AG10803 (cell line): ENCODE measurements at regions not wholly inside any gene's neighbourhood (a gene's known extent, or its start where the extent isn't known, plus 50 kb on each side); places are given as distances from the start of the nearest gene placed in this dataset.

ENCODE experiments used
- DNase-seq: peaks from one replicate; pipeline ENCODE4 v3.0.0; 2010; ENCODE audit warnings: low read depth
- H3K4me3 ChIP-seq: 2 replicates; pipeline ENCODE4 v1.5.1; 2011; ENCODE audit warnings: mild to moderate bottlenecking, low read length, control low read depth
- TF ChIP-seq, protein P1 (sequence below): conservative IDR thresholded peaks from 2 replicates; pipeline ENCODE4 v1.5.1; 2011; ENCODE audit warnings: mild to moderate bottlenecking, low read length, control low read depth, inconsistent platforms

DNA sequence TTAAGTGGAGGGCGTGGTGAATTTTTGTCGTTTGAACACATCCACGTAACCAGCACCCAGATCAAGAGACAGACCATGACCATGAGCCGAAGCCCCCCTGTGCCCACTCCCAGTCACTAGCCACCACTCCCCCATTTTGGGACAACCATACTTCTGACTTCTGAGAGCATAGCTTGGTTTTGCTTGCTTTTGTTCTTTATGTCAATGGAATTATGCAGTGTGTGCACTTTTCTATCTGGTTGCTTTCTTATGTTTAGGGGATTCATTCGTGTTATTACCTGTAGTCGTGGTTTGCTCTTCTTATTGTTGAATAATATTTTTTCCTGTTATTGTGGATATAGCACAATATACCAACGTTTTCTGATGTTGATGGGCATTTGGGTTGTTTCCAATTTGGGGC is 141.7 kb downstream of the GLI2 start:
- DNase-seq: no peak
- TF ChIP-seq, protein P1, sequence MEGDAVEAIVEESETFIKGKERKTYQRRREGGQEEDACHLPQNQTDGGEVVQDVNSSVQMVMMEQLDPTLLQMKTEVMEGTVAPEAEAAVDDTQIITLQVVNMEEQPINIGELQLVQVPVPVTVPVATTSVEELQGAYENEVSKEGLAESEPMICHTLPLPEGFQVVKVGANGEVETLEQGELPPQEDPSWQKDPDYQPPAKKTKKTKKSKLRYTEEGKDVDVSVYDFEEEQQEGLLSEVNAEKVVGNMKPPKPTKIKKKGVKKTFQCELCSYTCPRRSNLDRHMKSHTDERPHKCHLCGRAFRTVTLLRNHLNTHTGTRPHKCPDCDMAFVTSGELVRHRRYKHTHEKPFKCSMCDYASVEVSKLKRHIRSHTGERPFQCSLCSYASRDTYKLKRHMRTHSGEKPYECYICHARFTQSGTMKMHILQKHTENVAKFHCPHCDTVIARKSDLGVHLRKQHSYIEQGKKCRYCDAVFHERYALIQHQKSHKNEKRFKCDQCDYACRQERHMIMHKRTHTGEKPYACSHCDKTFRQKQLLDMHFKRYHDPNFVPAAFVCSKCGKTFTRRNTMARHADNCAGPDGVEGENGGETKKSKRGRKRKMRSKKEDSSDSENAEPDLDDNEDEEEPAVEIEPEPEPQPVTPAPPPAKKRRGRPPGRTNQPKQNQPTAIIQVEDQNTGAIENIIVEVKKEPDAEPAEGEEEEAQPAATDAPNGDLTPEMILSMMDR: no peak
- no peak overlapping the region for H3K4me3 ChIP-seq

DNA sequence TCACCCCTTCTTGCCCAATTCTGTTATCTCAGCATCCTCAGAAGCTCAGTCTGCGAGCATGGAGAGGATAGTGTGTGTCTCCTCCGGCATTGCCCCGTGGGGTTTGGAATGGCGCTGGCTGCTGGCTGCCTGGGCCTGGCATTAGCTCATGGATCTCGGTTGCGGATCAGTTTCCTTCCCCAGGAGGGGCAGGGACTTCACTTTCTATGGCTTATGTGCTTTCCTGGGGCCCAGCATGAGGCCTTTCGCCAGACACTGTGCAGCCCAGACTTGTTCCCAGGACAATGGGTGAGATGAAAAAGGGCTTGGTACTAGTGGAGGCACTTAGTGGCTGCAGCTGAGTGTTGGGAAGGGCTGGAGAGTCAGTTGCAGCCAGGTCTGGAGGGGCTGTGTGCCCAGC is 143.3 kb downstream of the GLI2 start:
- no peak overlapping the region for H3K4me3 ChIP-seq
- DNase-seq: no peak
- TF ChIP-seq, protein P1: no peak

DNA sequence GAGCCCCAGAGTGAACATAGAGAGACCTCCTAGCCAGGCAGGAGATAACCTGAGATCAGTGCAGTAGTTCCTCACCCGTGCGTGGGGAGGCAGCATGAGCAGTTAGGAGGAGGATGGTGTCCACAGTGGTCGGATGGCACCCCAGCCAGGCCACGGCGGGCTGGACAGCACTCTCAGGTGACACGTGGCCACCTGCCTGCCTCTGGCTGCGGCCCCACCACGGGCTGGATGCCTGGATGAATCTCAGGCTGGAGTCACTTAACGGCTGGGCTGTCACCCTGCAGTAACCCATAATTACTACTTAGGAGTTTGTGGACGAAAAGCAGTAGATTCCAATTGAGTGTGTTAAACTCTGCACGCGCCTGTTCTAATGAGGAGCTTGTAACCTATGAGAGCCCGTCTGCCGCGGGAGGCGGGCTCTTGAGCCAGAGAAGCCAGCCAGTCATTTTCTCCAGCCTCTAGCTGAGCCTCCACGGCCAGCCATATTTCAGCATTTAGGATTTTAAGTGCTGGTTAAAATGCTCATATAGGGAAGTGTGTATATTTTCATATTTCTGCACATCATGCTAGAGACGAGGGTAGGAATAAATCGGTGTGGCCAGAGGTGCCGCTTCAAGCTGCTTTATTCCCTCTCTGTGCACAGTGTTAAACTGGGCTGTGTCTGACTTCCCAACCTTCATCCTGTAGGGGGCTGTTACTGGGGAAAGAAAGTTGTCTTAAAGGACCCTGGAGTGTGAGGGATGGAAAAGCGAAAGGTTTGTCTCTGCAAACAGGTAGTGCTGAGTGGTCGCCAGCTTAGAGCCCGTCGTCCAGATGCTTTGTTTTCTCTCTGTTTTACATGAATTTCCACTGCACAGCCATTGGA is 144.0 kb downstream of the GLI2 start:
- no peak overlapping the region for H3K4me3 ChIP-seq
- DNase-seq: peak; percentile 61
- TF ChIP-seq, protein P1: 0 out of 2 replicates have a peak, but pooled peaks have one; percentile 4

DNA sequence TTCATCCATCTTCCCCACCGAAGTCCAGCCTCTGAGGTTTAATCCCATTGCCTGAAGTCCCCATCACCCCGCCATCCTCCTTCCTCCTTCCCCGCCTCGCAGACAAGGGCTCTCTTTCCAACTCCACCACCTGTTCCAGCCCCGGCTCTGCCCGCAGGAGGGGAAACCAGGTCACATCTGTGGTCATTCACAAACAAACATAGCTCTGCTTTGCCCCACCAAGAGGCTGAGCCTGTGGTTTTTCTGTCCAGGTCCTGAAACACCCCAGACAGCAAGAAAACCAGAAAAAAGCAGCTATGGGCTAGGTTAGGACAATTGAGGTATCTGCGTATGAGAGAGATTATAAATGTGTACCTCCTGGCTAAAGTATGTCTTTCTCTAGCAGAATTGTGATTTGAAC is 144.7 kb downstream of the GLI2 start:
- DNase-seq: no peak
- no peak overlapping the region for H3K4me3 ChIP-seq
- TF ChIP-seq, protein P1: no peak

DNA sequence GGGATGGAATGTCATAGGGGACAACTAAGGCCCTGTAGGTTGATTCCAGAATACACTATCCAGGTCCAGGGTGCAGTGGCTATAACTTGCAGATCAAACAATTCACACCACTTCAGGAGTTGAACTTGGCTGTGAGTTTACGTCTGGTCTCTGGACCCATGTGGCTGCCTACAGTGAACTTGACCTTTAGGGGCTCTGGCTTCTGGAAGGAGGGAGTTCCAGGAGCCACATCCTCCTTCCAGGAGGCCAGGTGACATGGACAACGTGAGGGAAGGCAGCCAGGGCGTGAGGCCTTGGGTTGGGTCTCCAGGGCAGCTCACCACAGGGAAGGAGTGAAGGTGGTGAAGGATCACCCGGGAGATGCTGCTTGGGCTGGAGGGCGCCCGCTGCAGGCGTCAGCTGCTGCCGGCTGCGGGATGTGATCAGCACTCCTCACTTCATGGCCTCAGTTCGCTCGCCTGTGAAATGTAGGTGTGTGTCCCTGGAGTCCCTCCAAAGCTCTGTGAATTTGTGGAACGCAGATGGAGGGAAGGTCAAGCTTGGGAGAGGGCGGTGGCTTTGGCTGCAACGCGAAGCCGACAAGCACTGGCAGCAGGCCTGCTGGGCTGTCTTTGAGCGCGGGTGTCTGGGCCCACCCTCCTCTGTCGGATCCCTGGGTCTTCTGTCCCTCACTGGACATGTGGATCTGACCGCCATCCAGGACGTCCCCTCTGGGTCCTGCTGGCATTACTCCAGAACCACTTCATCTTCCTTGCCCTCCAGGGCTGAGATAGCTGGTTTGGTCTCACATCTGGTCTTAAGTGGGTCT is 146.5 kb downstream of the GLI2 start:
- no peak overlapping the region for H3K4me3 ChIP-seq
- no peak for DNase-seq
- TF ChIP-seq, protein P1: no peak

DNA sequence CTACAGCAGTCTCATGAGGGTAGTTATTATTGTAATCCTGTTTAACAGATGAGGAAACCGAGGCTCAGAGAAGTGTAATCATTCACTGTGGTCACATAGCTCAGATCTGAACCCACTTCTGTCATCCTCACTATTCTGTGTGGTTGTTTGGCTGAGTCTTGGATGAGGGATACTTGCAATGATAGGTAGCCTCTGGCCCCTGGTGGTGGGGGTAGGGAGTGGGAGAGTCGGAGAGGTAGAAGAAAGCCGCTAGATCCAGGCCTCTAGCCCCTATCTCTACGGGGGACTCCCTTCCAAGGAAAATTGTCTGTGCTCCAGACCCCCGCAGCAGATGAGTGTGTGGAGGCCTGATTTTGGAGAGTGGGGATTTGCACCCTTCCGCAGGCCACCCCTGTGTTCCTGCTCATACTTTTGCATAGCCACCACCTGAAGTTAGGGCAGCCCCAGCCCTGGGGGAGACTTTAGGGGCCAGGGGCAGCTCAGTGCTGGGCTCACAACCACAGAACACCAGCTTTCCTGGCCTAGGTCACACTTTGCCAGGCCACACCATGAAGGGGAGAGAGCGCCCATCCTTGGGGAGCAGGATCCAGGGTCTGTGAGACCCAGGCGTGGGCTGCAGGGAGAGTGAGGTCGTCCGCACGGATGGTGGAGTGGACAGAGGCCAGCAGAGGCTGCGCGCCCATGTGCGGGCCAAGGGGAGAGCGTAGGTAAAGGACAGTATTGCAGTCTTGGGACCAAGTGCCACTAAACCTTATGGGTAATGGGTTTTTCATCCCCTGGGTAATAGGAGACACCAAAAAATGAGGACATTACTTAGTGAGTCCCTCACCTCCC is 148.2 kb downstream of the GLI2 start:
- TF ChIP-seq, protein P1: no peak
- H3K4me3 ChIP-seq: no peak overlapping the region
- DNase-seq: no peak
